ENCODE measurements at regions not wholly inside any gene's neighbourhood (a gene's known extent, or its start where the extent isn't known, plus 50 kb on each side); places are given as distances from the start of the nearest gene placed in this dataset.
"Not testable (repeated sequence)": the region's sequence is repeated elsewhere in the genome, so short reads cannot be mapped to it uniquely, and the experiment has no call there.

- DNase-seq (ENCODE audit: low spot score): no peak
Measured at GRCh38 chr3:190988102-190988501, 125.6 kb upstream of the GMNC start.

- no peak for DNase-seq (ENCODE audit: low spot score)
Measured at GRCh38 chr3:190984502-190985244, 122.2 kb upstream of the GMNC start.

DNA sequence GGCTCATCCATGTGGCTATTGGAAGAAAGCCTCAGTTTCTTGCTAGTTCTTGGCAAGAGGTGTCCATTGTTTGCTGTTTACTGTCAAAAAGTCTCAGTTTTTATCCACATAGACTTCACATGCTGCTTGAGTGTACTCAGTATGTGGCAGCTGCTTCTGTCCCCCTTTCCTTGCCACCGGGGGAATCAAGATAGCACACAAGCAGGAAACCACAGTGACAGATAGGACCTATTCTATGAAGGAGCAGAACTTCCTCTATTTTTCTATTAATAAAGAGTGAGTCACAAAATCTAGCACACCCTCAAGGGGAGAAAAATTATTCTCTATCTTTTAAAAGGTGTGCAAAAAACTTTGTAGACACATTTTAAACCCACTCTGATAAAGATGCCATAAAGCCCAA lies 121.4 kb upstream of the GMNC start:
- no peak for DNase-seq (ENCODE audit: low spot score)

DNA sequence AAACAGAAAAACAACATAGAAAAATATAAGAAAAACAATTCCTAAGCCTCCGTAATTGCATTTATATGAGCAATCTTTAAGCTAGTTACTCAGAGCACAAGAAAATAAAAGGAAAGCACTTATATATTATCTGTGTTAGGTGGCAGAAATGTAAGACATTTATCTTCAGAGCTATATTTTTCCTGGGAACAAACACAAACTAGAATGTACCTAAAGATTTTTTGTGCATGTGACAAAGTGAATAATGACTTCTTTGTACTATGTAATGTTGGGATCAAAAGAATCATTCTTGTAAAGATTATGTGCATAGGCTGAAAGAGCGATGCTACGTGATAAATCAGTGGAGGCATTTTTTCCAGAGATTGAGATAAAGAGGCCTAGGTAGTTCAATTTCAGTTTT lies 111.3 kb upstream of the GMNC start:
- no peak for DNase-seq (ENCODE audit: low spot score)

DNA sequence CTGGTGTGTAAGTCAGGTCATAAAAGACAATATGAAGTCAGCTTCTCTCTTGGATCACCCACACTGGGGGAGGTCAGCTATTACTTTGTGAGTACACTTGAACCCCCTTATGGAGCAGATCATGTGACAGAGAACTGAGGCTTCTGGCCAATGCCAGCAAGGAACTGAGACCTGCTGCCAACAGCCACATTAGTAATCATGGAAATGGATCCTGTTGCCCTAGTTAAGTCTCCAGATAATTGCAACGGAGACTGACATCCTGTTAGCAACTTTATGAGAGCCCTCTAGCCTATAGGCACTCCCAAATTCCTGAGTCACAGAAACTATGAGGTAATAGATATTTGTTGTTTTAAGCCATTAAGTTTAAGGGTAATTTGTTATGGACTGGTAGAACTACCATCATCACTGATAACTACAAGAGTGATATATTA lies 110.4 kb upstream of the GMNC start:
- no peak for DNase-seq (ENCODE audit: low spot score)

- DNase-seq (ENCODE audit: low spot score): no peak
Measured at GRCh38 chr3:190972196-190972595, 109.7 kb upstream of the GMNC start.

- DNase-seq (ENCODE audit: low spot score): no peak
Measured at GRCh38 chr3:190970560-190970959, 108.1 kb upstream of the GMNC start.

GRCh38 chr3:190968616-190969015 lies 106.1 kb upstream of the GMNC start:
- DNase-seq (ENCODE audit: low spot score): no peak

DNA sequence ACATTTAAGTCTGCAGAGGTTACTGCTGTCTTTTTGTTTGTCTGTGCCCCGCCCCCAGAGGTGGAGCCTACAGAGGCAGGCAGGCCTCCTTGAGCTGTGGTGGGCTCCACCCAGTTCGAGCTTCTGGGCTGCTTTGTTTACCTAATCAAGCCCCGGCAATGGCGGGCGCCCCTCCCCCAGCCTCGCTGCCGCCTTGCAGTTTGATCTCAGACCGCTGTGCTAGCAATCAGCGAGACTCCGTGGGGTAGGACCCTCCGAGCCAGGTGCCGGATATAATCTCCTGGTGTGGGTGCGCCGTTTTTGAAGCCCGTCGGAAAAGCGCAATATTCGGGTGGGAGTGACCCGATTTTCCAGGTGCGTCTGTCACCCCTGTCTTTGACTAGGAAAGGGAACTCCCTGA lies 102.4 kb upstream of the GMNC start:
- not testable (repeated sequence) for DNase-seq (ENCODE audit: low spot score)

DNA sequence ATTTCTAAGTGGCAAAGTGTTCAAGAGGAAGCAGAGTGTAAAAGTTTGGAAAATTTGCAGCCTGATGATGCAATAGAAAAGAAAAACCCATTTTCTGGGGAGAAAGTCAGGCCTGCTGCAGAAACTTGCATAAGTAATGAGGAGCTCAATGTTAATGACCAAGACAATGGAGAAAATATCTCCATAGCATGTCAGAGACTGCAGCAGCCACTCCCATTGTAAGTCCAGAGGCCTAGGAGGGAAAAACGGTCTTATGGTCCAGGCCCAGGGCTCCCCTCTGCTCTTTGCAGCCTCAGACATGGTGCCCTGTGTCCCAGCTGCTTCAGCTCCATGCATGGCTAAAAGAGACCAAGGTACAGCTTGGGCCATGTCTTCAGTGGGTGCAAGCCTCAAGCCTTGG lies 96.6 kb upstream of the GMNC start:
- DNase-seq (ENCODE audit: low spot score): no peak

DNA sequence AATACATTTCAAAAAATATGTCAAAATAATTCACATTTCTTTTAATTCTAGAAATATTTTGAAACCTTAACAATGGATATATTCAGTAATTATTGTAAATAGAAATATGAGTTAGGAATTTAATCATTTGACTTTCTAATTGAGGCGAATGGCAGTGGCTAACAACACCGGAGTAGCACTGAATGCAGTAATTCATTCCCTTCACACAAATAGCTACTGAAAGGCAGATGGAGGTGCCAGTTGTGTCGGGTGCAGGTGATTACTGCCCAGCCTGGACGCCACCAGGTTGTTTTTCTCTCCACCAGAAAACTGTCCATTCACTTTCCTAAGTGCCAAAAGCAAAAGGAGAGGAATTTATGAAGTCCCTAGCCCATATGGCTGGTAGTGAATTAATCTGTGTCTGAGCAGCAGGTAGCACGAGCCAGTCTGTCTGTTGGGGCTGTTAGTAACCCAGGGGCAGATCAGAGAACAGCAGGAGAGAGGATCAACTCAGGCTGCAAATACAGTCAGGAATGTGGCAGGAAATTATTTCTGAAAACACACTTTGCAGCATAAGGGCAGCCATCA lies 79.3 kb upstream of the GMNC start:
- no peak for DNase-seq (ENCODE audit: low spot score)

DNA sequence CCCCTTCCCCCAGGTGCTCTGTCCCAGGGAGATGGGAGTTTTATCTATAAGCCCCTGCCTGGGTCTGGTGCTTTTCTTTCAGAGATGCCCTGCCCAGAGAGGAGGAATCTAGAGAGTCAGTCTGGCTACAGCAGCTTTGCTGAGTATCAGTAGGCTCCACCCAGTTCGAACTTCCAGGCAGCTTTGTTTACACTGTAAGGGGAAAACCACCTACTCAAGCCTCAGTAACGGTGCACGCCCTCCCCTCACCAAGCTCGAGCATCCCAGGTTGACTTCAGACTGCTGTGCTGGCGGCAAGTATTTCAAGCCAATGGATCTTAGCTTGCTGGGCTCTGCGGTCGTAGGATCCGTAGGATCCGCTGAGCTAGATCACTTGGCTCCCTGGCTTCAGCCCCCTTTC lies 72.1 kb upstream of the GMNC start:
- DNase-seq (ENCODE audit: low spot score): not testable (repeated sequence)

- DNase-seq (ENCODE audit: low spot score): no peak
Measured at GRCh38 chr3:190926619-190927018, 64.1 kb upstream of the GMNC start.

- no peak for DNase-seq (ENCODE audit: low spot score)
Measured at GRCh38 chr3:190912736-190913135, 50.2 kb upstream of the GMNC start.
